Heart right ventricle (tissue), 16 donors: ENCODE measurements at regions not wholly inside any gene's neighbourhood (a gene's known extent, or its start where the extent isn't known, plus 50 kb on each side); places are given as distances from the start of the nearest gene placed in this dataset.
"Not testable (repeated sequence)": the region's sequence is repeated elsewhere in the genome, so short reads cannot be mapped to it uniquely, and the experiment has no call there.

Experiments used
- ATAC-seq, 8 donors: fragments of 200-7000 bp; cut with Tn5 transposase; one replicate each; pipeline ENCODE4 v1.9.1; 2020; ENCODE audit warnings: mild to moderate bottlenecking in 8 of 8, moderate library complexity in 8 of 8, moderate number of reproducible peaks in 1 of 8
- DNase-seq, 2 donors: peaks; one replicate each; pipeline ENCODE4 v3.0.0-alpha.2; 2020
- H3K27ac ChIP-seq, 10 donors: fragments of 200-600 bp; sonication (generic) in 2 of 10; one replicate each; pipeline versions ENCODE4 v1.5.0 to v1.8.0; 2020 to 2022; ENCODE audit warnings: mild to moderate bottlenecking in 3 of 10
- H3K27me3 ChIP-seq, 7 donors: fragments of 200-600 bp; one replicate each; pipeline ENCODE4 v1.8.0; 2021 to 2022; ENCODE audit warnings: mild to moderate bottlenecking in 2 of 7
- H3K36me3 ChIP-seq, 9 donors: fragments of 200-600 bp; sonication (generic) in 1 of 9; one replicate each; pipeline versions ENCODE4 v1.5.0 to v1.8.0; 2020 to 2022; ENCODE audit warnings: mild to moderate bottlenecking in 2 of 9
- H3K4me1 ChIP-seq, 9 donors: fragments of 200-600 bp; sonication (generic) in 1 of 9; one replicate each; pipeline versions ENCODE4 v1.5.0 to v1.8.0; 2020 to 2022; ENCODE audit warnings: mild to moderate bottlenecking in 4 of 9
- H3K4me3 ChIP-seq, 10 donors: fragments of 200-600 bp; sonication (generic) in 2 of 10; one replicate each; pipeline versions ENCODE4 v1.5.0 to v1.8.0; 2020 to 2022; ENCODE audit warnings: mild to moderate bottlenecking in 7 of 10, moderate library complexity in 2 of 10
- H3K9me3 ChIP-seq, 11 donors: fragments of 200-600 bp in 10 of 11; sonication (generic) in 2 of 11; one replicate each; pipeline versions ENCODE4 v1.5.0 to v1.8.0; 2013 to 2022; ENCODE audit warnings: mild to moderate bottlenecking in 2 of 11, control low read depth in 1 of 11, moderate library complexity in 1 of 11
- CTCF ChIP-seq, 9 donors: fragments of 200-600 bp; sonication (generic) in 2 of 9; IDR thresholded peaks; one replicate each; pipeline versions ENCODE4 v1.5.0 to v1.8.0; 2021 to 2022; ENCODE audit warnings: antibody characterized with exemption in 9 of 9, mild to moderate bottlenecking in 5 of 9, moderate library complexity in 1 of 9
- WGBS, 2 donors: extraction: QIAGEN DNeasy Blood & Tissue Kit; methylation state at CpG; one replicate each; pipeline ENCODE4 v1.1.7; 2013; ENCODE audit warnings: inconsistent platforms in 1 of 2; 5-methylcytosine and 5-hydroxymethylcytosine counted together
- intact Hi-C, 10 donors: fragments of 100-400 bp; cut with DNase I; formaldehyde crosslinking; loops; one replicate each; pipeline versions ENCODE4 v1.11.1 to v1.14.2; 2022
- donor health status: Arrhythmogenic right ventricular cardiomyopathy.
- donor health status: ischemic (EF 13 %, LVEDD 7.1; RV severe dilation, severe dysfunction).
- donor health status: healthy with polysubstance abuse.
- donor health status: DM: no; HTN: yes; CAD: no.
- donor health status: DM: no; HTN: no; CAD: no.
- donor health status: ischemic (EF 25% LVEDD 6.9; RV normal size, moderate dysfunction).
- donor health status: ischemic (EF 25% LVEDD 5.7; RV mildly dilated, moderate dysfunction).
- donor health status: healthy.
- donor health status: DM: yes; HTN: yes; CAD: no.
- donor health status: Ischemic cardiomyopathy.
- donor health status: ischemic (EF 35%, LVEDD 5.7; RV mildly dilated, moderate dysfunction).
- donor health status: nonischemic (EF 11% LVEDD 7.7; RV severe dilation, severe dysfunction).
- donor health status: DM: yes; HTN: yes; CAD: no.
- donor health status: PGD.
- donor health status: ischemic (EF 29% LVEDD 5.4; RV normal size, mild dysfunction).
- donor health status: nonischemic (EF 23%, LVEDD 6.1; RV moderate dilation, normal function).

- 57 to 68% methylated on average over 1 of the region's 1 CpG for WGBS, 2 donors
- Histone ChIP-seq H3K4me1 (no peaks in the 10 kb centered on the region), H3K27ac (no peak overlapping the region), H3K36me3 (peaks cover 0 to 17% (median 0%) of the 10 kb centered on the region in 9 donors), H3K9me3 (peaks cover 0 to 9% (median 0%) of the 10 kb centered on the region in 11 donors), H3K4me3 (no peak overlapping the region), H3K27me3 (no peaks in the 10 kb centered on the region)
- DNase-seq, result no peak
- no peak for TF ChIP-seq CTCF (IDR thresholded peaks at IDR 0.05)
- intact Hi-C loops, result no loop called here
- ATAC-seq, result no peak
Measured at GRCh38 chr22:26769663-26770062, 112.3 kb downstream of the MIAT start.

- DNase-seq, result no peak
- intact Hi-C loops, result no loop called here
- no peaks in the 10 kb centered on the region for H3K27me3 ChIP-seq
- WGBS, 2 donors, result 63 to 68% methylated on average over 2 of the region's 2 CpGs
- no peak for TF ChIP-seq CTCF (IDR thresholded peaks at IDR 0.05)
- H3K9me3 ChIP-seq, result peaks cover 0 to 14% (median 0%) of the 10 kb centered on the region in 11 donors
- H3K4me3 ChIP-seq, result no peak overlapping the region
- H3K36me3 ChIP-seq, result peaks cover 0 to 22% (median 0%) of the 10 kb centered on the region in 9 donors
- H3K27ac ChIP-seq, result no peak overlapping the region
- ATAC-seq, result no peak
- no peaks in the 10 kb centered on the region for H3K4me1 ChIP-seq
Measured at GRCh38 chr22:26770624-26771023, 113.2 kb downstream of the MIAT start.

- intact Hi-C loops, H3K4me1 ChIP-seq, H3K27me3 ChIP-seq, DNase-seq, H3K27ac ChIP-seq, H3K4me3 ChIP-seq, ATAC-seq: not testable (repeated sequence)
- H3K36me3 ChIP-seq, result peaks cover 0 to 29% (median 4%) of the 10 kb centered on the region in 9 donors
- WGBS, 2 donors, result 93 to 97% methylated on average over 5 to 7 of the region's 28 CpGs
- peaks cover 0 to 13% (median 0%) of the 10 kb centered on the region in 11 donors for H3K9me3 ChIP-seq
Measured at GRCh38 chr22:26773054-26773453, 115.7 kb downstream of the MIAT start.

- DNase-seq, result no peak
- intact Hi-C loops, result no loop called here
- Histone ChIP-seq H3K27ac (no peak overlapping the region), H3K36me3 (peaks cover 0 to 51% (median 7%) of the 10 kb centered on the region in 9 donors), H3K27me3 (no peaks in the 10 kb centered on the region), H3K4me3 (no peak overlapping the region), H3K9me3 (peaks cover 0 to 20% (median 0%) of the 10 kb centered on the region in 11 donors), H3K4me1 (peaks cover 0 to 22% (median 5%) of the 10 kb centered on the region in 9 donors)
- ATAC-seq, result no peak
- TF ChIP-seq CTCF (IDR thresholded peaks at IDR 0.05), result no peak
- 93 to 97% methylated on average over 3 of the region's 3 CpGs for WGBS, 2 donors
Measured at GRCh38 chr22:26775394-26775793, 118.0 kb downstream of the MIAT start.

- Histone ChIP-seq H3K27me3 (no peaks in the 10 kb centered on the region), H3K9me3 (peaks cover 0 to 20% (median 0%) of the 10 kb centered on the region in 11 donors), H3K4me1 (peaks cover 0 to 22% (median 5%) of the 10 kb centered on the region in 9 donors), H3K4me3 (no peak overlapping the region), H3K27ac (peak overlapping the region in 6 of 10 donors; percentile 10 to 37 (median 23)), H3K36me3 (peaks cover 0 to 66% (median 7%) of the 10 kb centered on the region in 9 donors)
- intact Hi-C loops, result no loop called here
- DNase-seq, result peak in 1 of 2 donors; percentile 39
- WGBS, 2 donors, result 53 to 61% methylated on average over 6 of the region's 6 CpGs
- peak in 7 of 8 donors; percentile 25 to 92 (median 78) for ATAC-seq
- TF ChIP-seq CTCF (IDR thresholded peaks at IDR 0.05), result no peak
Measured at GRCh38 chr22:26777156-26777801, 119.9 kb downstream of the MIAT start.
